ENCODE measurements at regions not wholly inside any gene's neighbourhood (a gene's known extent, or its start where the extent isn't known, plus 50 kb on each side); places are given as distances from the start of the nearest gene placed in this dataset.

GRCh38 chr3:118635711-118636110, 398.9 kb downstream of the IGSF11 start:
- no peak overlapping the region for H3K4me3 Mint-ChIP-seq (ENCODE audit: unreplicated experiment)
- H3K4me1 Mint-ChIP-seq (ENCODE audit: low read depth, unreplicated experiment): no peaks in the 10 kb centered on the region
- TF ChIP-seq CTCF (IDR thresholded peaks at IDR 0.05; ENCODE audit: insufficient read depth in 1 of 2, low read depth in 1 of 2, low read length in 1 of 2, severe bottlenecking in 1 of 2, unreplicated experiment in 1 of 2): no peak
- H3K36me3 ChIP-seq (ENCODE audit: control insufficient read depth, insufficient read depth, low read length): no peaks in the 10 kb centered on the region
- H3K4me1 ChIP-seq: no peaks in the 10 kb centered on the region
- H3K27me3 Mint-ChIP-seq (ENCODE audit: insufficient read depth, unreplicated experiment): no peaks in the 10 kb centered on the region
- peaks cover 10% of the 10 kb centered on the region for H3K9me3 Mint-ChIP-seq (ENCODE audit: unreplicated experiment)
- H3K36me3 Mint-ChIP-seq (ENCODE audit: insufficient read depth, unreplicated experiment): no peaks in the 10 kb centered on the region
- no TSS peak for BruUV-seq (replicated peaks)
- no peak overlapping the region for H3K4me3 ChIP-seq (ENCODE audit: low read depth, low read length)
- no peaks in the 10 kb centered on the region; the same call in 1 of the 2 replicates for H3K9me3 ChIP-seq
- peak overlapping the region; percentile 8 for H3K27ac Mint-ChIP-seq (ENCODE audit: unreplicated experiment)
- no peak for DNase-seq
- intact Hi-C loops (cut with micrococcal nuclease; ENCODE audit: unreplicated experiment): loop anchor here (5.0 to 10.0 kb wide), 2 partner anchors 811 to 1863 kb away; no protein-coding TSS in a partner anchor
- no peaks in the 10 kb centered on the region for H3K27me3 ChIP-seq (replicated peaks; ENCODE audit: control insufficient read depth, insufficient read depth, low read length)
- ChIA-PET CTCF (no interaction called here), POLR2A (no interaction called here)

- DNase-seq: peak; percentile 38 to 56
- TF ChIP-seq CTCF (IDR thresholded peaks at IDR 0.05; ENCODE audit: insufficient read depth in 1 of 2, low read depth in 1 of 2, low read length in 1 of 2, severe bottlenecking in 1 of 2, unreplicated experiment in 1 of 2): peak; percentile 51 to 57
- intact Hi-C loops (cut with micrococcal nuclease; ENCODE audit: unreplicated experiment): loop anchor here (1.0 to 10.0 kb wide), 3 partner anchors 180 to 1865 kb away; no protein-coding TSS in a partner anchor
- H3K27me3 Mint-ChIP-seq (ENCODE audit: insufficient read depth, unreplicated experiment): no peaks in the 10 kb centered on the region
- Histone ChIP-seq H3K36me3 (ENCODE audit: control insufficient read depth, insufficient read depth, low read length) (no peaks in the 10 kb centered on the region), H3K27me3 (replicated peaks; ENCODE audit: control insufficient read depth, insufficient read depth, low read length) (no peaks in the 10 kb centered on the region), H3K4me3 (ENCODE audit: low read depth, low read length) (no peak overlapping the region), H3K4me1 (no peaks in the 10 kb centered on the region), H3K9me3 (no peaks in the 10 kb centered on the region; the same call in 1 of the 2 replicates)
- no peak overlapping the region for H3K27ac Mint-ChIP-seq (ENCODE audit: unreplicated experiment)
- peaks cover 10% of the 10 kb centered on the region for H3K9me3 Mint-ChIP-seq (ENCODE audit: unreplicated experiment)
- no TSS peak for BruUV-seq (replicated peaks)
- POLR2A ChIA-PET: no interaction called here
- CTCF ChIA-PET: interaction anchor here (0.6 to 1.1 kb wide), 3 partner anchors 34 to 640 kb away, joined by 3 to 4 read pairs (median 4); no protein-coding TSS in a partner anchor
- H3K4me1 Mint-ChIP-seq (ENCODE audit: low read depth, unreplicated experiment): no peaks in the 10 kb centered on the region
- H3K4me3 Mint-ChIP-seq (ENCODE audit: unreplicated experiment): no peak overlapping the region
- H3K36me3 Mint-ChIP-seq (ENCODE audit: insufficient read depth, unreplicated experiment): no peaks in the 10 kb centered on the region
These were observed 397.8 kb downstream of the IGSF11 start for GRCh38 chr3:118636841-118637240.

DNA sequence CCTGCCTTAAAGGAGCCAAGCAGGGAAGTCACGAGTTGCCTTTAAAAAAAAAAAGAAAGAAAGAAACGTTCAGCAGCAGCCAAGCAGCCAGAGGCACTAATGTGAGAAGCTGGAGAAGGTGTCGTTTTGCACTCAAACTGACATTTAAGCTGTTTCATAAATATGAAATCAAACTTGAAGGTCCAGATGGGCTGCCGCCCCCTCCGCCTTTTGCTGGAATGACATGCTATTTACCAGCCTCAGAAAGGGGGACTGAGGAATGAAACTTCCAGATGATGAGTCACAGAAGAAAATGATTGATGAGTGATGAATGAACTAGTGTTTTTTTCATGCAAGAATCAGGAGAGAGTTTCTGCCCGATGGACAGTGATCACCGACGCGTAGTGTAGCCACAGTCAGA, 396.8 kb downstream of the IGSF11 start:
- Mint-ChIP-seq H3K36me3 (ENCODE audit: insufficient read depth, unreplicated experiment) (no peaks in the 10 kb centered on the region), H3K9me3 (ENCODE audit: unreplicated experiment) (peaks cover 10% of the 10 kb centered on the region), H3K27ac (ENCODE audit: unreplicated experiment) (no peak overlapping the region), H3K4me3 (ENCODE audit: unreplicated experiment) (no peak overlapping the region), H3K27me3 (ENCODE audit: insufficient read depth, unreplicated experiment) (no peaks in the 10 kb centered on the region), H3K4me1 (ENCODE audit: low read depth, unreplicated experiment) (no peaks in the 10 kb centered on the region)
- H3K9me3 ChIP-seq: no peaks in the 10 kb centered on the region; the same call in 1 of the 2 replicates
- intact Hi-C loops (cut with micrococcal nuclease; ENCODE audit: unreplicated experiment): loop anchor here (1.0 to 10.0 kb wide), 3 partner anchors 179 to 1866 kb away; no protein-coding TSS in a partner anchor
- no peak overlapping the region for H3K4me3 ChIP-seq (ENCODE audit: low read depth, low read length)
- CTCF ChIA-PET: no interaction called here
- H3K36me3 ChIP-seq (ENCODE audit: control insufficient read depth, insufficient read depth, low read length): no peaks in the 10 kb centered on the region
- no peaks in the 10 kb centered on the region for H3K4me1 ChIP-seq
- no TSS peak for BruUV-seq (replicated peaks)
- DNase-seq: no peak
- no peak for TF ChIP-seq CTCF (IDR thresholded peaks at IDR 0.05; ENCODE audit: insufficient read depth in 1 of 2, low read depth in 1 of 2, low read length in 1 of 2, severe bottlenecking in 1 of 2, unreplicated experiment in 1 of 2)
- POLR2A ChIA-PET: no interaction called here
- no peaks in the 10 kb centered on the region for H3K27me3 ChIP-seq (replicated peaks; ENCODE audit: control insufficient read depth, insufficient read depth, low read length)
